Astrocyte of the spinal cord (primary cell): ENCODE measurements at regions not wholly inside any gene's neighbourhood (a gene's known extent, or its start where the extent isn't known, plus 50 kb on each side); places are given as distances from the start of the nearest gene placed in this dataset.

ENCODE experiments used
- DNase-seq: peaks from one replicate; pipeline ENCODE4 v3.0.0; 2011; ENCODE audit warnings: low read depth, low spot score
- H3K4me3 ChIP-seq: 2 replicates; pipeline ENCODE4 v1.5.1; 2011; ENCODE audit warnings: low read depth, mild to moderate bottlenecking, low read length, moderate library complexity
- in situ Hi-C: cut with HindIII; loops from 2 replicates; pipeline ENCODE4 v1.10.0; 2017; ENCODE audit warnings: low sequenced_read_pairs
- TF ChIP-seq, protein P1 (sequence below): IDR thresholded peaks from 2 replicates; pipeline ENCODE4 v1.5.1; 2012; ENCODE audit warnings: low read depth, mild to moderate bottlenecking, low read length, inconsistent platforms

DNA sequence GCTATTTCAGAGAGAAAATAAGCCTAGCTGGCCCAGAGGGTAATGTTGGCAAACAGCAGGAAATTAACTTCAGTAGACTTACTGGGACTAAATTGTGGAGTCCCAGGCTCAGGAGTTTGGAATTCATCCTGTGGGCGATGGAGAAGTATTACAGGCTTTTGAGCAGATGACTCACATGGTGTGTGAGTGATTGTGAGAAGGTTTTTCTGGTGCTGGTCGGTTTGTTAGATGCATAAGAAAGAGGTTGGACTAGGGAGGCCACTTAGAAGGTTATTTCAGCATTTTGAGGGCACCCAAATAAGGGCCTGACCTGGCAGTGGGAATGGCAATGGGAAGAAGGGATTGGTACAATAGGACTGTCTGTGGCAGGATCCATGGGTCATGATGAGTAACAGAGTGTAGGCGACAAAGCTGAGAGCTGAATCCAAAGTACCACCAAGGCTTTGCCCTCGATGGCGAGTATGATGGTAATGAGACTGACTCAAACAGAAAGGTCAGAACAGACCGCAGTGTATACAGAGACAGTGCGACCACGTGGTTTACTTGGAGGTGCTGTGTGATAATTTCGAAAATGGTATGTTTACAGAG lies 69.2 kb upstream of the KIF26B start:
- DNase-seq: peak; percentile 95
- no peak overlapping the region for H3K4me3 ChIP-seq
- in situ Hi-C loops: no loop called here
- TF ChIP-seq, protein P1, sequence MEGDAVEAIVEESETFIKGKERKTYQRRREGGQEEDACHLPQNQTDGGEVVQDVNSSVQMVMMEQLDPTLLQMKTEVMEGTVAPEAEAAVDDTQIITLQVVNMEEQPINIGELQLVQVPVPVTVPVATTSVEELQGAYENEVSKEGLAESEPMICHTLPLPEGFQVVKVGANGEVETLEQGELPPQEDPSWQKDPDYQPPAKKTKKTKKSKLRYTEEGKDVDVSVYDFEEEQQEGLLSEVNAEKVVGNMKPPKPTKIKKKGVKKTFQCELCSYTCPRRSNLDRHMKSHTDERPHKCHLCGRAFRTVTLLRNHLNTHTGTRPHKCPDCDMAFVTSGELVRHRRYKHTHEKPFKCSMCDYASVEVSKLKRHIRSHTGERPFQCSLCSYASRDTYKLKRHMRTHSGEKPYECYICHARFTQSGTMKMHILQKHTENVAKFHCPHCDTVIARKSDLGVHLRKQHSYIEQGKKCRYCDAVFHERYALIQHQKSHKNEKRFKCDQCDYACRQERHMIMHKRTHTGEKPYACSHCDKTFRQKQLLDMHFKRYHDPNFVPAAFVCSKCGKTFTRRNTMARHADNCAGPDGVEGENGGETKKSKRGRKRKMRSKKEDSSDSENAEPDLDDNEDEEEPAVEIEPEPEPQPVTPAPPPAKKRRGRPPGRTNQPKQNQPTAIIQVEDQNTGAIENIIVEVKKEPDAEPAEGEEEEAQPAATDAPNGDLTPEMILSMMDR: no peak

DNA sequence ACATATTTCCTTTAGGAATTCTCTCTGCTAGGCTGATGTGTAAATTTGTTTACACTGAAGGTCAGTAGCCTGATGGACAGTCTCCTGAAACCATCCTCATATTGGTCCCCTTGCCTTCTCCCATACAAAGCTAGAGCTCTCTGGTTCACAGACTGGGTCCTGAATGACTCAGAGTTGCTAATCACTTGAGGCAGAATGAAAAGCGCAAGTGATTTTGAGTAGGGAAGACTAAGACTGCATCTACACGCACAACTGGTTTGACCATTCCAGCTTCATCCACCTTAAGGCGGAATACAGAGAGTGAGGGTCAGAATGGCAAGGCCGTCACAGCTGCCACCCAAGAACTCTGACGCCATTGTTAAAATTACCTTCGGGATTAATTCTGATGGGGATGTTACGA lies 70.2 kb upstream of the KIF26B start:
- in situ Hi-C loops: no loop called here
- DNase-seq: peak; percentile 29
- H3K4me3 ChIP-seq: no peak overlapping the region
- TF ChIP-seq, protein P1: no peak

DNA sequence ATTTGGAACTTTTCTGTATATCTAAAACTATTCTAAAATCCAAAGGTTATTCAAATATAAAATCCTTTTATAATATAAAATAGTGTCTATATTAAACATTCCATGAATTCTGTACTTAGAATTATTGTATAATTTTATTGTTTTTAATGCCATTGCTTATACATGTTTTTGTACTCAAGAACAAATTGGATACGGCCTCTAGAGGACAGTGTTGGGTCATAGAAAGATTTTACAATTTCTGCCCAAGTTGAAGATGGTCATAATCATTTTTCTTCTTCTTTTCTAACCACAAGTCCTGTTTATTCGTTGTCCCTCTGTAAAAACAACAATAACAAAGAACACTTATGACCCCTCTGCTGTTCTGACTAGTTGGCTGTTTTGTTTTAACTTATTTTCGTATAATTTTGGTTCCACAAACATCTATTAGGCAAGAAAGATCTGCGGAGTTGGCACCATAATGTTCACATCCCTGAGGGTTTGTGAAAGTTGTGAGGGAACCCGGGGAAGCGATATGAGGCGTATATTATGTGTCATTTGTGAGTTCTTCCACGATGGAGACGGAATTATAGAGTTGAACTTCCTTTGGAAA lies 75.7 kb upstream of the KIF26B start:
- in situ Hi-C loops: no loop called here
- TF ChIP-seq, protein P1: peak; percentile 78
- peak; percentile 80 for DNase-seq
- H3K4me3 ChIP-seq: no peak overlapping the region

DNA sequence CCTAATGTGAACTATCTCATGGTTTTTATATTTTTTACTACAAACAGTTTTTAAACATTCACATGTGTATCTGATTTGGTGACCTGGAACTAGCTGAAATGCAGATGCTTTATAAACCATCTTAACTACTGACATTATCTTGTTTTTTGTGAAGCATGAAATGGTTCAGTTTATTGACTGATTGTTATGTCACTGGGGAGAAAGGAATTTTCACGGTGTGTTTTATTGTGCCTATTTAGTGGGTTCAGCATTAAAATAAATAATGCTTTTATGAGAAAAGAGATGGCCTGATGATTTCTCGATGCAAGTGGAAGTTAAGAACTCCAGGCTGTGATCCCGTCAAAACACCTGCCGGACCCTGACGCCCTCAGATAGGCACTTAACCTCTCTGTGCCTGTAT lies 79.9 kb upstream of the KIF26B start:
- no peak overlapping the region for H3K4me3 ChIP-seq
- no peak for DNase-seq
- in situ Hi-C loops: no loop called here
- TF ChIP-seq, protein P1: no peak

DNA sequence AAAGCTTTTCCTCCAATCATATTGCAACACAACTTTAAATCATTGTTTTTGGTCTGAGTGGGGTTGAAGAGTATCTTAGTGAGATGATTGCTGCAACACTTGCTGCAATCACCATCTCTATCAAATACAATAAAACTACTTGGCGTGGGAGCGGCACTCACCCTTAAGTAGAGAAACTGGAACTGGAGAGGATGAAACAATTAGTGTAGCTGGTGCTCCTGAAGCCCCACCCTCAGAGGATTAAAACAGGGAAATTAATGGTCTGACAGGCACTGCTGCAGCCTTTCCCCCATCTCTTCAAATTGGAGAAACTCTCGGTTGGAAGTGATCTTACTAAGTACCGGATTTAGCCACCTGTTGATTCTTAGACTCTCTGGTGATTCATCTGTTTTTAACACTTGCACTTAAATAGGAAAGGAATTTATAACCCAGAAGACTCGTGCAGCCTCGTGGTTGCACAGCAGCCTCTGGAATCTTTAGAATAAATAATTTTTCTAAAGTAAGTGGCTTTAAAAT lies 80.5 kb upstream of the KIF26B start:
- TF ChIP-seq, protein P1: no peak
- H3K4me3 ChIP-seq: no peak overlapping the region
- in situ Hi-C loops: no loop called here
- peak; percentile 34 for DNase-seq

DNA sequence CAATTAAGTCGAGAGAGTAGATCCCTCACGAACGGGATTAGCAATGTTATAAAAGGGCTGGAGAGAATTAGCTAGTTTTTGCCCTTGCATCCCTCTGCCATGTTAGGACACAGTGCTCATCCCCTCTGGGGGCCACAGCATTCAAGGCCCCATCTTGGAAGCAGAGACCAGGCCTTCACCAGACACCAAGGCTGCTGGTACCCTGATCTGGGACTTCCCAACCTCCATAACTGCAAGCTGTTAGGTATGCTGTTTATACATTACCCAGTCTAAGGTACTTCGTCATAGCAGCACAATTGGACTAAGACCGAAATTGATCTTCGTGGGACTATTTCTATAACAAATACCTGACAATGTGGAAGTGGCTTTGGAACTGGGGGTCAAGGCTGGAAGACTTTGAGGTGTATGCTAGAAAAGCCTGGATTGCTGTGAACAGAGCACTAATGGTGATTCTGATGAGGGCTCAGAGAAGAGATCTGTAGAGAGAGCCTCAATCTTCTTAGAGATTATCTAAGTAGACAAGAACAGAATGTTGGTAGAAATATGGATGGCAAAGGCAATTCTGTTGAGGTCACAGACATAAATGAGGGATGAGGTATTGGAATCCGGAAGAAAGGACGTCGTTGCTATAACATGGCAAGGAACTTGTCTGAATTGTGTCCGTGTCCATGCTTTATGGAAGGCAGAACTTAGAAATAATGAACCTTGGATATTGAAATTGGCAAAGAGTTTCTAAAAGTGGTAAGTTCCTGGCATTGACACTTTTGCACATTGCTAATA lies 83.8 kb upstream of the KIF26B start:
- TF ChIP-seq, protein P1: no peak
- no peak overlapping the region for H3K4me3 ChIP-seq
- DNase-seq: no peak
- in situ Hi-C loops: no loop called here
